DMS114 treated with DMSO at 0.1 percent for 48 hours (cell line): ENCODE measurements at regions not wholly inside any gene's neighbourhood (a gene's known extent, or its start where the extent isn't known, plus 50 kb on each side); places are given as distances from the start of the nearest gene placed in this dataset.
"Not testable (repeated sequence)": the region's sequence is repeated elsewhere in the genome, so short reads cannot be mapped to it uniquely, and the experiment has no call there.

Experiments used
- DNase-seq: peaks from one replicate; lab custom pipeline; 2025; ENCODE audit not compliant: unreplicated experiment; lab: John Stamatoyannopoulos, UW

GRCh38 chr9:93879662-93880407, 75.3 kb downstream of the BARX1 start:
- not testable (repeated sequence) for DNase-seq

- no peak for DNase-seq
Measured at GRCh38 chr9:93875330-93875729, 79.8 kb downstream of the BARX1 start.

- DNase-seq, result no peak
Measured at GRCh38 chr9:93874242-93874641, 80.9 kb downstream of the BARX1 start.

GRCh38 chr9:93871286-93871685, 83.9 kb downstream of the BARX1 start:
- DNase-seq, result no peak

- no peak for DNase-seq
Measured at GRCh38 chr9:93869863-93870262, 85.3 kb downstream of the BARX1 start.

- no peak for DNase-seq
Measured at GRCh38 chr9:93869088-93869487, 86.1 kb downstream of the BARX1 start.

GRCh38 chr9:93865716-93866115, 89.4 kb downstream of the BARX1 start:
- no peak for DNase-seq

- DNase-seq, result no peak
Measured at GRCh38 chr9:93865245-93865644, 89.9 kb downstream of the BARX1 start.

- no peak for DNase-seq
Measured at GRCh38 chr9:93864840-93865239, 90.3 kb downstream of the BARX1 start.

- DNase-seq, result no peak
Measured at GRCh38 chr9:93864032-93864431, 91.1 kb downstream of the BARX1 start.

- no peak for DNase-seq
Measured at GRCh38 chr9:93862877-93863545, 92.1 kb downstream of the BARX1 start.

- DNase-seq, result no peak
Measured at GRCh38 chr9:93861736-93862358, 93.3 kb downstream of the BARX1 start.

- no peak for DNase-seq
Measured at GRCh38 chr9:93860694-93861658, 94.2 kb downstream of the BARX1 start.

- DNase-seq, result no peak
Measured at GRCh38 chr9:93859431-93860215, 95.5 kb downstream of the BARX1 start.

GRCh38 chr9:93857528-93857927, 97.6 kb downstream of the BARX1 start:
- no peak for DNase-seq

GRCh38 chr9:93852728-93853127, 102.4 kb downstream of the BARX1 start:
- no peak for DNase-seq

- DNase-seq, result no peak
Measured at GRCh38 chr9:93846349-93846748, 108.8 kb downstream of the BARX1 start.

- DNase-seq, result no peak
Measured at GRCh38 chr9:93843396-93843795, 111.8 kb downstream of the BARX1 start.

- DNase-seq, result no peak
Measured at GRCh38 chr9:93830606-93831005, 124.5 kb downstream of the BARX1 start.

GRCh38 chr9:93830012-93830596, 125.1 kb downstream of the BARX1 start:
- DNase-seq, result no peak
